ENCODE measurements at regions not wholly inside any gene's neighbourhood (a gene's known extent, or its start where the extent isn't known, plus 50 kb on each side); places are given as distances from the start of the nearest gene placed in this dataset.

- TF ChIP-seq, protein P1, sequence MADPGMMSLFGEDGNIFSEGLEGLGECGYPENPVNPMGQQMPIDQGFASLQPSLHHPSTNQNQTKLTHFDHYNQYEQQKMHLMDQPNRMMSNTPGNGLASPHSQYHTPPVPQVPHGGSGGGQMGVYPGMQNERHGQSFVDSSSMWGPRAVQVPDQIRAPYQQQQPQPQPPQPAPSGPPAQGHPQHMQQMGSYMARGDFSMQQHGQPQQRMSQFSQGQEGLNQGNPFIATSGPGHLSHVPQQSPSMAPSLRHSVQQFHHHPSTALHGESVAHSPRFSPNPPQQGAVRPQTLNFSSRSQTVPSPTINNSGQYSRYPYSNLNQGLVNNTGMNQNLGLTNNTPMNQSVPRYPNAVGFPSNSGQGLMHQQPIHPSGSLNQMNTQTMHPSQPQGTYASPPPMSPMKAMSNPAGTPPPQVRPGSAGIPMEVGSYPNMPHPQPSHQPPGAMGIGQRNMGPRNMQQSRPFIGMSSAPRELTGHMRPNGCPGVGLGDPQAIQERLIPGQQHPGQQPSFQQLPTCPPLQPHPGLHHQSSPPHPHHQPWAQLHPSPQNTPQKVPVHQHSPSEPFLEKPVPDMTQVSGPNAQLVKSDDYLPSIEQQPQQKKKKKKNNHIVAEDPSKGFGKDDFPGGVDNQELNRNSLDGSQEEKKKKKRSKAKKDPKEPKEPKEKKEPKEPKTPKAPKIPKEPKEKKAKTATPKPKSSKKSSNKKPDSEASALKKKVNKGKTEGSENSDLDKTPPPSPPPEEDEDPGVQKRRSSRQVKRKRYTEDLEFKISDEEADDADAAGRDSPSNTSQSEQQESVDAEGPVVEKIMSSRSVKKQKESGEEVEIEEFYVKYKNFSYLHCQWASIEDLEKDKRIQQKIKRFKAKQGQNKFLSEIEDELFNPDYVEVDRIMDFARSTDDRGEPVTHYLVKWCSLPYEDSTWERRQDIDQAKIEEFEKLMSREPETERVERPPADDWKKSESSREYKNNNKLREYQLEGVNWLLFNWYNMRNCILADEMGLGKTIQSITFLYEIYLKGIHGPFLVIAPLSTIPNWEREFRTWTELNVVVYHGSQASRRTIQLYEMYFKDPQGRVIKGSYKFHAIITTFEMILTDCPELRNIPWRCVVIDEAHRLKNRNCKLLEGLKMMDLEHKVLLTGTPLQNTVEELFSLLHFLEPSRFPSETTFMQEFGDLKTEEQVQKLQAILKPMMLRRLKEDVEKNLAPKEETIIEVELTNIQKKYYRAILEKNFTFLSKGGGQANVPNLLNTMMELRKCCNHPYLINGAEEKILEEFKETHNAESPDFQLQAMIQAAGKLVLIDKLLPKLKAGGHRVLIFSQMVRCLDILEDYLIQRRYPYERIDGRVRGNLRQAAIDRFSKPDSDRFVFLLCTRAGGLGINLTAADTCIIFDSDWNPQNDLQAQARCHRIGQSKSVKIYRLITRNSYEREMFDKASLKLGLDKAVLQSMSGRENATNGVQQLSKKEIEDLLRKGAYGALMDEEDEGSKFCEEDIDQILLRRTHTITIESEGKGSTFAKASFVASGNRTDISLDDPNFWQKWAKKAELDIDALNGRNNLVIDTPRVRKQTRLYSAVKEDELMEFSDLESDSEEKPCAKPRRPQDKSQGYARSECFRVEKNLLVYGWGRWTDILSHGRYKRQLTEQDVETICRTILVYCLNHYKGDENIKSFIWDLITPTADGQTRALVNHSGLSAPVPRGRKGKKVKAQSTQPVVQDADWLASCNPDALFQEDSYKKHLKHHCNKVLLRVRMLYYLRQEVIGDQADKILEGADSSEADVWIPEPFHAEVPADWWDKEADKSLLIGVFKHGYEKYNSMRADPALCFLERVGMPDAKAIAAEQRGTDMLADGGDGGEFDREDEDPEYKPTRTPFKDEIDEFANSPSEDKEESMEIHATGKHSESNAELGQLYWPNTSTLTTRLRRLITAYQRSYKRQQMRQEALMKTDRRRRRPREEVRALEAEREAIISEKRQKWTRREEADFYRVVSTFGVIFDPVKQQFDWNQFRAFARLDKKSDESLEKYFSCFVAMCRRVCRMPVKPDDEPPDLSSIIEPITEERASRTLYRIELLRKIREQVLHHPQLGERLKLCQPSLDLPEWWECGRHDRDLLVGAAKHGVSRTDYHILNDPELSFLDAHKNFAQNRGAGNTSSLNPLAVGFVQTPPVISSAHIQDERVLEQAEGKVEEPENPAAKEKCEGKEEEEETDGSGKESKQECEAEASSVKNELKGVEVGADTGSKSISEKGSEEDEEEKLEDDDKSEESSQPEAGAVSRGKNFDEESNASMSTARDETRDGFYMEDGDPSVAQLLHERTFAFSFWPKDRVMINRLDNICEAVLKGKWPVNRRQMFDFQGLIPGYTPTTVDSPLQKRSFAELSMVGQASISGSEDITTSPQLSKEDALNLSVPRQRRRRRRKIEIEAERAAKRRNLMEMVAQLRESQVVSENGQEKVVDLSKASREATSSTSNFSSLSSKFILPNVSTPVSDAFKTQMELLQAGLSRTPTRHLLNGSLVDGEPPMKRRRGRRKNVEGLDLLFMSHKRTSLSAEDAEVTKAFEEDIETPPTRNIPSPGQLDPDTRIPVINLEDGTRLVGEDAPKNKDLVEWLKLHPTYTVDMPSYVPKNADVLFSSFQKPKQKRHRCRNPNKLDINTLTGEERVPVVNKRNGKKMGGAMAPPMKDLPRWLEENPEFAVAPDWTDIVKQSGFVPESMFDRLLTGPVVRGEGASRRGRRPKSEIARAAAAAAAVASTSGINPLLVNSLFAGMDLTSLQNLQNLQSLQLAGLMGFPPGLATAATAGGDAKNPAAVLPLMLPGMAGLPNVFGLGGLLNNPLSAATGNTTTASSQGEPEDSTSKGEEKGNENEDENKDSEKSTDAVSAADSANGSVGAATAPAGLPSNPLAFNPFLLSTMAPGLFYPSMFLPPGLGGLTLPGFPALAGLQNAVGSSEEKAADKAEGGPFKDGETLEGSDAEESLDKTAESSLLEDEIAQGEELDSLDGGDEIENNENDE (IDR thresholded peaks at IDR 0.05; ENCODE audit: insufficient replicate concordance, low read length): no peak
- TF ChIP-seq BACH1 (IDR thresholded peaks at IDR 0.05; ENCODE audit: low read length) (no peak), FOSL1 (IDR thresholded peaks at IDR 0.05; ENCODE audit: insufficient read depth, low read depth, low read length) (no peak), HDAC2 (IDR thresholded peaks at IDR 0.05; ENCODE audit: borderline replicate concordance in 1 of 2, low read depth in 2 of 2, low read length in 2 of 2) (no peak), RNF2 (IDR thresholded peaks at IDR 0.05; ENCODE audit: borderline replicate concordance, low read depth, low read length, missing control alignments, poor library complexity, severe bottlenecking) (no peak), SIRT6 (IDR thresholded peaks at IDR 0.05; ENCODE audit: low read length) (no peak), JUN (IDR thresholded peaks at IDR 0.05; ENCODE audit: low read depth, low read length) (no peak), SIN3A (conservative IDR thresholded peaks at IDR 0.05 in 1 of 2, IDR thresholded peaks at IDR 0.05 in 1 of 2; ENCODE audit: low read depth in 1 of 2, low read length in 2 of 2) (no peak), PHF8 (conservative IDR thresholded peaks at IDR 0.05; ENCODE audit: low read depth, low read length) (no peak), GABPA (IDR thresholded peaks at IDR 0.05; ENCODE audit: borderline replicate concordance, insufficient read depth, low read length) (no peak), SP4 (IDR thresholded peaks at IDR 0.05; ENCODE audit: low read length) (no peak), KDM1A (IDR thresholded peaks at IDR 0.05; ENCODE audit: borderline replicate concordance, low read length) (no peak)
Measured at GRCh38 chr4:155591738-155592143, 74.9 kb upstream of the GUCY1A1 start (continued).

Data from H1 (cell line).